Cardiac fibroblast (primary cell): ENCODE measurements at regions not wholly inside any gene's neighbourhood (a gene's known extent, or its start where the extent isn't known, plus 50 kb on each side); places are given as distances from the start of the nearest gene placed in this dataset.
"Not testable (repeated sequence)": the region's sequence is repeated elsewhere in the genome, so short reads cannot be mapped to it uniquely, and the experiment has no call there.

Experiments
- DNase-seq, 2 donors: peaks; one replicate each; pipeline versions ENCODE4 v3.0.0 to v3.0.0-alpha.2; 2010; ENCODE audit warnings: low read depth in 2 of 2
- H3K4me3 ChIP-seq, 2 donors: replicated peaks in 1 of 2; 1 replicate in 1 of 2; 2 replicates in 1 of 2; pipeline ENCODE4 v1.5.1; 2011; ENCODE audit warnings: low read depth in 2 of 2, low read length in 2 of 2, mild to moderate bottlenecking in 2 of 2, moderate library complexity in 1 of 2
- TF ChIP-seq, protein P1 (sequence below): IDR thresholded peaks from one replicate; pipeline ENCODE4 v1.5.1; 2011; ENCODE audit warnings: low read depth, mild to moderate bottlenecking, low read length, inconsistent platforms

DNA sequence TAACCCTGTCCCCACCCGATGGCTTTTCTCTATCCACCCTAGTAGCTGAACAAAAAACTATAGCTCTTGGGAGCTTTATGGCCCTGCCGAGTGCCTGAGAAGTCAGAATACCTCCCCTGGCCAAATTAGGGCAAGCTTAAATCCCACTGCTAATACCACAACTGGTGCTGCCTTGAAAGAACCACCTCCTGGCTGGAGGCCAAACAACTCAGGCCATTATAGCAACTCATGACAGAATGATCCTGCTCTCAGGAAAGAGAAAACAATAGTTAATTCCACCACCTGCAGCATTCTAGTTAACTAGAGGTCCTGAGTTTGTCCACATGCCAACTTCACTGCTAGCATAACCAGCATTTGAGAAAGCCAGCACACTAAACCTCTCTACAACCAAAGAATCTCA is 123.2 kb downstream of the RTP4 start:
- no peak overlapping the region for H3K4me3 ChIP-seq
- no peak for DNase-seq
- TF ChIP-seq, protein P1, sequence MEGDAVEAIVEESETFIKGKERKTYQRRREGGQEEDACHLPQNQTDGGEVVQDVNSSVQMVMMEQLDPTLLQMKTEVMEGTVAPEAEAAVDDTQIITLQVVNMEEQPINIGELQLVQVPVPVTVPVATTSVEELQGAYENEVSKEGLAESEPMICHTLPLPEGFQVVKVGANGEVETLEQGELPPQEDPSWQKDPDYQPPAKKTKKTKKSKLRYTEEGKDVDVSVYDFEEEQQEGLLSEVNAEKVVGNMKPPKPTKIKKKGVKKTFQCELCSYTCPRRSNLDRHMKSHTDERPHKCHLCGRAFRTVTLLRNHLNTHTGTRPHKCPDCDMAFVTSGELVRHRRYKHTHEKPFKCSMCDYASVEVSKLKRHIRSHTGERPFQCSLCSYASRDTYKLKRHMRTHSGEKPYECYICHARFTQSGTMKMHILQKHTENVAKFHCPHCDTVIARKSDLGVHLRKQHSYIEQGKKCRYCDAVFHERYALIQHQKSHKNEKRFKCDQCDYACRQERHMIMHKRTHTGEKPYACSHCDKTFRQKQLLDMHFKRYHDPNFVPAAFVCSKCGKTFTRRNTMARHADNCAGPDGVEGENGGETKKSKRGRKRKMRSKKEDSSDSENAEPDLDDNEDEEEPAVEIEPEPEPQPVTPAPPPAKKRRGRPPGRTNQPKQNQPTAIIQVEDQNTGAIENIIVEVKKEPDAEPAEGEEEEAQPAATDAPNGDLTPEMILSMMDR = no peak

- TF ChIP-seq, protein P1 = no peak
- no peak overlapping the region for H3K4me3 ChIP-seq
- no peak for DNase-seq
Measured at GRCh38 chr3:187490366-187490765, 122.2 kb downstream of the RTP4 start.

DNA sequence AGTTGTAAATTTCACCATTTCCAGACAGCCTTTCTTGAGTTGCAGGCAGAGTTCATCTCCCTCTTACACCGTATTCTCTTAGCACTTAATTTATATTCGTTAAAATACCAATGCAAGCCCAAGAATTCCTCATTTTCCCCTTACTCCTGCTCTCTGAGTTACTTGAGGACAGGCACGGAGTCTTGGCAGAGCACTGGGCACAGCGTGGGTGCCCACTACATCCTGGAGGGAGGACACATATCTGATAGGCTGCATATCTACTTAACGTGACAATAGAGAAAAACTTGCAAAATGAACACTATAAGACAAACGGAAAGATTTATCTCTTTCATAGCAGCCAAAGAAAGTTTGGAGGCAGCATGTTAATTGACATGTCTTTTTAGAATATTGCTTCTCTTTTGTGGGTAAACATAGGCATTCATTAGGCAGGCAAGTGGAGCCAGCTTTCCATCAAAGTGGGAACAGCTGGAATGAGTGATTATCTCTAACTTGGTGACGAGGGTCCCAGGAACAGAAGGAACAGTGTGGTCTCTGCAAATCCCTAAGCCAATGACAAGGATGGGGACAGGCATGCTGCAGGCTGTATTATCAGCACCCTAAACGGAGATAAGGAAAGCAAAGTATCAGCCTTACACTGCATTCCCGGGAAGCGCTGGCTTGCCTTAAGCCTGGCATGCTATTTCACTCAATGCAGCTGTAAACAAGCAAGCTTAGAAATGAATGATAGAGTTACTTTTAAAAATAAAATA is 116.5 kb downstream of the RTP4 start:
- TF ChIP-seq, protein P1 = no peak
- no peak for DNase-seq
- H3K4me3 ChIP-seq = no peak overlapping the region

GRCh38 chr3:187481426-187481825 is 113.2 kb downstream of the RTP4 start:
- no peak for DNase-seq
- TF ChIP-seq, protein P1 = no peak
- no peak overlapping the region for H3K4me3 ChIP-seq

DNA sequence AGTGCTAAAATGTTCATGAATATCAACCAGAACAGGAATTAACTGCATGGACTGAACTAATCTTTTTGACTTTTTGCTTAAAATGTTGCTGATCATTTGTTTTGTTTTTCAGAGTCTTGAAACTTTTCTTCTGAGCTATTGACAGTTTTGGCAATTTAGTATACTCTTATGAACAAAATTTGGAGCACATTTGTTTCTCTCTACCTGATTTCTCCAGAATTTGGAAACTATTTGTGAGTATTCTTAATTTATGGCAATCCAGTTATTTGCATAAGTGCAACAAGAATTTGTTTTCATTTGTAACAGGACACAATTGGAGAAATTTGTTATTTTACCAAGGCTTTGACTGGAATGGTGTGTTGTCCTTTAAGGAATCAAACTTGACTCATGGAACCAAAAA is 107.4 kb downstream of the RTP4 start:
- H3K4me3 ChIP-seq, DNase-seq: not testable (repeated sequence)

GRCh38 chr3:187473778-187474406 is 105.7 kb downstream of the RTP4 start:
- H3K4me3 ChIP-seq = no peak overlapping the region
- DNase-seq = peak in 1 of 2 donors; percentile 22
- TF ChIP-seq, protein P1 = no peak

- H3K4me3 ChIP-seq = not testable (repeated sequence)
Measured at GRCh38 chr3:187466306-187466705, 98.1 kb downstream of the RTP4 start.

GRCh38 chr3:187465503-187465902 is 97.3 kb downstream of the RTP4 start:
- TF ChIP-seq, protein P1 = no peak
- DNase-seq = no peak
- no peak overlapping the region for H3K4me3 ChIP-seq

More at GRCh38 chr3:187466306-187466705, 98.1 kb downstream of the RTP4 start:
- not testable (repeated sequence) for DNase-seq
